Gastroesophageal sphincter (tissue), 4 donors: ENCODE measurements at regions not wholly inside any gene's neighbourhood (a gene's known extent, or its start where the extent isn't known, plus 50 kb on each side); places are given as distances from the start of the nearest gene placed in this dataset.
"Not testable (repeated sequence)": the region's sequence is repeated elsewhere in the genome, so short reads cannot be mapped to it uniquely, and the experiment has no call there.

Experiments used
- ATAC-seq: fragments of 150-250 bp; one replicate; pipeline ENCODE4 v1.9.1; 2016; ENCODE audit warnings: mild to moderate bottlenecking, moderate library complexity
- H3K27ac ChIP-seq, 4 donors: fragments of 200-600 bp; sonication (generic) in 3 of 4; 1 replicate in 3 of 4; 2 replicates in 1 of 4; pipeline ENCODE4 v1.5.1; 2016 to 2019
- H3K27me3 ChIP-seq: fragments of 200-600 bp; sonication (generic); one replicate; pipeline ENCODE4 v1.5.1; 2019
- H3K36me3 ChIP-seq, 2 donors: fragments of 200-600 bp; sonication (generic); one replicate each; pipeline ENCODE4 v1.5.1; 2019; ENCODE audit warnings: control low read depth in 1 of 2
- H3K4me1 ChIP-seq, 3 donors: fragments of 200-600 bp; sonication (generic); 1 replicate in 2 of 3; 2 replicates in 1 of 3; pipeline ENCODE4 v1.5.1; 2016 to 2019; ENCODE audit warnings: control low read depth in 2 of 3
- H3K4me3 ChIP-seq, 2 donors: fragments of 200-600 bp; sonication (generic); one replicate each; pipeline ENCODE4 v1.5.1; 2019; ENCODE audit warnings: mild to moderate bottlenecking in 1 of 2, moderate library complexity in 1 of 2
- H3K9me3 ChIP-seq, 3 donors: fragments of 200-600 bp; sonication (generic); one replicate each; pipeline ENCODE4 v1.5.1; 2017 to 2019; ENCODE audit warnings: control low read depth in 2 of 3
- WGBS, 2 donors: methylation state at CpG; one replicate each; pipeline ENCODE4 v1.1.5; 2018; ENCODE audit warnings: low coverage in 1 of 2; 5-methylcytosine and 5-hydroxymethylcytosine counted together
- small RNA-seq, 4 donors: library from RNA; depleted of rRNA; stranded (forward); fragments of <200 nt; gene quantifications; one replicate each; pipeline ENCODE3, GENCODE V24; 2016

DNA sequence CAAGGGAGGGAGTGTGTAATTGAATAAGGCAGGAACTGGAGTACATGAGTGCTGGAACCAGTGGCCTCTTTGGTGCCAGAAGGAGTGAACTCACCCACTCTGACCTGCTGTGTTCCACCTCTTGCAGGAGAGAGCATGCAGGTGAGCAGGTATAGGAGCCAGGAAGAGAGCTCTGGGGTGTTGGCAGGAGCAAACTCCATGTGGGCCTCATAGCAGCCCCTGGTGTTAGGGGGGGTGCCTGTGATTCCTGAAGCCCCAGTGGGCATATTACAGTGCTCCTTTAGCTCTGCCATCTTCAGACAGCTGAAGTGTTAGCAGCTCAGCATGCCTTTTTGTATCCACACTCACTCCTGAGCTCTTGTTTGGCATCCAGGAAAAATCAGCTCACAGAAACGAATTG is 549.4 kb upstream of the TPTE start:
- H3K9me3 ChIP-seq, H3K36me3 ChIP-seq, H3K4me3 ChIP-seq, H3K27me3 ChIP-seq, H3K27ac ChIP-seq, ATAC-seq, H3K4me1 ChIP-seq: not testable (repeated sequence)
- WGBS, 2 donors = 17 to 25% methylated on average over 1 of the region's 1 CpG

DNA sequence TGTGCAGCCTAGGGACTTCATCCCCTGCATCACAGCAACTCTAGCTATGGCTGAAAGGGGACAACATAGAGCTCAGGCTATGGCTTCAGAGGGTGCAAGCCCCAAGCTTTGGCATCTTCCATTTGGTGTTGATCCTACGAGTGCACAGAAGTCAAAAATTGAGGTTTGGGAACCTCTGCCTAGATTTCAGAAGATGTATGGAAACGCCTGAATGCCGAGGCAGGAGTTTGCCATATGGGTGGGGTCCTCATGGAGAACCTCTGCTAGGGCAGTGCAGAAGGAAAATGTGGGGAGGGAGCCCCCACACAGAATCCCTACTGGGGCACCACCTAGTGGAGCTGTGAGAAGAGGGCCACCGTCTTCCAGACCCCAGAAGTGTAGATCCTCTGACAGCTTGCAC is 543.0 kb upstream of the TPTE start:
- H3K27me3 ChIP-seq, H3K27ac ChIP-seq, H3K4me1 ChIP-seq, H3K4me3 ChIP-seq, ATAC-seq, H3K36me3 ChIP-seq, H3K9me3 ChIP-seq: not testable (repeated sequence)
- WGBS, 2 donors = 20 to 30% methylated on average over 1 to 2 of the region's 4 CpGs

DNA sequence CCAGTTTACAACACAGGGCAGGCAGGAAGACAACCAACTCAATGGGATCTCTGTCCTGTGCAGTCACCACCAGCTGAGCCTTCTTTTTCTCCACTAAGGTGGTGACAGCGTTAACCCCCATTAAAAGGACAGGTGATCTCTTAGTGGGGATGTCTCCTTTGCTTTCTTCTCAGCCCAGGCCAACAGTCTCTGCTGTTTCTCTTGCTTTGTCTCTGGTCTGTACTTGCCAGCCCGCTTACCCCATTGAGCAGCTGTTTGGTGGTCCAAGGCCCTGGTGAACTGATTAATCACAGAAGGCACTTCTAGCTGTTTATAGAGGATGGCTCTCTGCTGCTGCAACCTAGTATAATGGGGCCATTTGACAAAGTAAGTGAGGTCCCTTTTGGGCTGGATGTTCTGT is 523.9 kb upstream of the TPTE start:
- H3K27ac ChIP-seq, H3K4me3 ChIP-seq, H3K9me3 ChIP-seq, H3K36me3 ChIP-seq, ATAC-seq, H3K4me1 ChIP-seq, H3K27me3 ChIP-seq: not testable (repeated sequence)
- 34 to 54% methylated on average over 2 of the region's 2 CpGs for WGBS, 2 donors

DNA sequence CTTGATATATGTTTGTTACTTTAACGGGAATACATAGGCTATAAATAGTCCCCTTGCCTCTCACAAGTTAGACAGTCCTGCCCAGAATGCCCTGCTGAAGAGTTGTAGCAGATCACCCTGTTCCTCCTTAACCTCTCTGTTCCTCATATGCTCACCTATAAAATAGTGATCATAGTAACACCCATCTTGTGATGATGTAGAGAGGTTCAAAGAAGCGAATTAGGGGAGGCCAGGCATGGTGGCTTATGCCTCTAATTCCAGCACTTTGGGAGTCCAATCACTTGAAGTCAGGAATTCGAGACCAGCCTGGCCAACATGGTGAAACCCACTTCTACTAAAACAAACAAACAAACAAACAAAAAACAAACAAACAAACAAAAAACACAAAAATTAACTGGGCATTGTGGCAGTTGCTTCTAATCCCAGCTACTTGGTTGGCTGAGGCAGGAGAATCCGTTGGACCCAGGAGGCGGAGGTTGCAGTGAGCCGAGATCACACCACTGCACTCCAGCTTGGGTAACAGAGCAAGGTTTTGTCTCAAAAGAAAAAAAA is 518.5 kb upstream of the TPTE start:
- WGBS, 2 donors = 40 to 49% methylated on average over 5 of the region's 6 CpGs
- H3K27me3 ChIP-seq, H3K4me1 ChIP-seq, H3K36me3 ChIP-seq, H3K27ac ChIP-seq, H3K4me3 ChIP-seq, ATAC-seq: not testable (repeated sequence)
- peaks cover 0 to 25% (median 0%) of the 10 kb centered on the region in 3 donors for H3K9me3 ChIP-seq

DNA sequence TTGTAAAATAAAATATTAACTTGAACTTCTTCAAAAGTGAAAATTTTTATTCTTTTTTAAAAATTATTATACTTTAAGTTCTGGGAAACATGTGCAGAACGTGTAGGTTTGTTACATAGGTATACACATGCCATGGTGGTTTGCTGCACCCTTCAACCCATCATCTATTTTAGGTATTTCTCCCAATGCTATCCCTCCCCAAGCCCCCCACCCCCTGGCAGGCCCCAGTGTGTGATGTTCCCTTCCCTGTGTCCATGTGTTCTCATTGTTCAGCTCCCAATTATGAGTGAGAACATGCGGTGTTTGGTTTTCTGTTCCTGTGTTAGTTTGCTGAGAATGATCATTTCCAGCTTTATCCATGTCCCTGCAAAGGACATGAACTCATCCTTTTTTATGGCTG is 515.6 kb upstream of the TPTE start:
- ATAC-seq, H3K27ac ChIP-seq, H3K27me3 ChIP-seq, H3K4me1 ChIP-seq, H3K36me3 ChIP-seq, H3K4me3 ChIP-seq: not testable (repeated sequence)
- peaks cover 0 to 26% (median 0%) of the 10 kb centered on the region in 3 donors for H3K9me3 ChIP-seq
- WGBS, 2 donors = 38 to 44% methylated on average over 2 of the region's 2 CpGs

DNA sequence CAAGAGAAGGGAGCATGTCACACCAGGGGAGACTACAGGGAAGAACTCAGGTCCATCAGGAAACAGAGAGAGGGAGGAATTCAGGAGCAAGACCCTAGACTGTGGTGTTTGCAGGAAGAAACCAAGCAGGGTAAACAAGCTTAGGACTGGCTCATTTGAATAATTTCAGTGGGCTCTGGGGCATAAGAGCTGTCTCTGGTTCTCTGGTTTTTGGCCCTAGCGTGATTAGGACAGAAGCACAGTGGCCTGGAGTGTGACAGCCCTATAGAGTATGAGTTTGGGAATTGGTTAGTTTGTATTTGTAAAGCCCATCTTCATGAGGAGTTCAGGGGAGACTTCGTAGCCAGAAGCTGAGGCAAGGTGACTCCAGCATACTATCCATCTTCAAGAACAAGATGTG is 504.4 kb upstream of the TPTE start:
- not testable (repeated sequence) for ATAC-seq

DNA sequence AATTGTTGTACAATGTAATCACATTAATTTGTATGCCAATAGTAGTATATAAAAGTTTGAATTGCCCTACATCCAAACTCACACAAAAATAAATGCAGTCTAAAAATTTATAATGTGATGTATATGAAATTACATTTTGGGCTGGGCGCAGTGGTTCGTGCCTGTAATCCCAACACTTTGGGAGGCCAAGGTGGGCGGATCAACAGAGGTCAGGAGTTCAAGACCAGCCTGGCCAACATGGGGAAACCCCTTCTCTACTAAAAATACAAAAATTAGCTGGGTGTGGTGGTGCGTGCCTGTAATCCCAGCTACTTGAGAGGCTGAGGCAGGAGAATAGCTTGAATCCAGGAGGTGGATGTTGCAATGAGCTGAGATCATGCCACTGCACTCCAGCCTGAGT is 503.6 kb upstream of the TPTE start:
- H3K27ac ChIP-seq, ATAC-seq, H3K4me3 ChIP-seq: not testable (repeated sequence)

More for the DNA sequence above, 504.4 kb upstream of the TPTE start:
- not testable (repeated sequence) for H3K4me3 ChIP-seq, H3K27me3 ChIP-seq, H3K9me3 ChIP-seq, H3K4me1 ChIP-seq, H3K27ac ChIP-seq, H3K36me3 ChIP-seq
- WGBS, 2 donors = 33 to 44% methylated on average over 2 of the region's 2 CpGs

DNA sequence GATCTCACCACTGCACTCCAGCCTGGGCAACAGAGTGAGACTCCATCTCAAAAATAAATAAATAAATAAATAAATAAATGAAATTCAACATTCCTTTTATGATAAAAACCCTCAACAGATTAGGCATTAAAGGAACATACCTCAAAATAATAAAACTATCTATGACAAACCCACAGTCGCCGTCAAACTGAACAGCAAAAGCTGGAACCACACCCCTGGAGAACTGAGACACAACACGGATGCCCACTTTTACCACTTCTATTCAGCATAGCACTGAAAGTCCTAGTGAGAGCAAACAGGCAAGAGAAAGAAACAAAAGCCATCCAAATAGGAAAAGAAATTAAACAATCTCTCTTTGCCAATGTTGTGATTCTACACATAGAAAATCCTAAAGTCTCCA is 499.9 kb upstream of the TPTE start:
- H3K27me3 ChIP-seq, H3K9me3 ChIP-seq: not testable (repeated sequence)

More for the DNA sequence above, 503.6 kb upstream of the TPTE start:
- not testable (repeated sequence) for H3K4me1 ChIP-seq, H3K9me3 ChIP-seq, H3K27me3 ChIP-seq, H3K36me3 ChIP-seq
- 44 to 54% methylated on average over 3 to 4 of the region's 4 CpGs for WGBS, 2 donors

DNA sequence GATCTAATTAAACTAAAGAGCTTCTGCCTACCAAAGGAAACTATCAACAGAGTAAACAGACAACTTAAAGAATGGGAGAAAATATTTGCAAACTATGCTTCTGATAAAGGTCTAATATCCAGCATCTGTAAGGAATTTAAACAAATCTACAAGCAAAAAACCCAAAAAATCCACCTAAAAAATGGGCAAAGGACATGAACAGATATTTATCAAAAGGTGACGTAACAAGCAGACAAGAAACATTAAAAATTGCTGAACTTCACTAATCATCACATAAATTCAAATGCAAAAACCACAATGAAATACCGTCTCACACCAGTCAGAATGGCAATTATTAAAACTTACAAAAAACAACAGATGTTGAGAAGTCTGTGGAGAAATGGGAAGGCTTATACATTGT is 498.6 kb upstream of the TPTE start:
- ATAC-seq, H3K27me3 ChIP-seq, H3K27ac ChIP-seq, H3K9me3 ChIP-seq, H3K4me1 ChIP-seq, H3K4me3 ChIP-seq, H3K36me3 ChIP-seq: not testable (repeated sequence)
- WGBS, 2 donors = 51 to 67% methylated on average over 2 of the region's 2 CpGs

More for the DNA sequence above, 499.9 kb upstream of the TPTE start:
- not testable (repeated sequence) for H3K4me3 ChIP-seq, H3K36me3 ChIP-seq, H3K4me1 ChIP-seq, ATAC-seq, H3K27ac ChIP-seq
- 41 to 59% methylated on average over 3 of the region's 3 CpGs for WGBS, 2 donors

Small RNA genes in the stretch of these regions (small RNA-seq; reads per million reads assigned to genes)
- gene AC018692.3 = 0 reads per million in 4 donors
- 0 to 0.99 (median 0.32) reads per million in 4 donors for gene RF00003
- 0 reads per million in 4 donors for gene RF00156
- 0 reads per million in 4 donors for gene RN7SL52P
